ENCODE measurements at regions not wholly inside any gene's neighbourhood (a gene's known extent, or its start where the extent isn't known, plus 50 kb on each side); places are given as distances from the start of the nearest gene placed in this dataset.

DNA sequence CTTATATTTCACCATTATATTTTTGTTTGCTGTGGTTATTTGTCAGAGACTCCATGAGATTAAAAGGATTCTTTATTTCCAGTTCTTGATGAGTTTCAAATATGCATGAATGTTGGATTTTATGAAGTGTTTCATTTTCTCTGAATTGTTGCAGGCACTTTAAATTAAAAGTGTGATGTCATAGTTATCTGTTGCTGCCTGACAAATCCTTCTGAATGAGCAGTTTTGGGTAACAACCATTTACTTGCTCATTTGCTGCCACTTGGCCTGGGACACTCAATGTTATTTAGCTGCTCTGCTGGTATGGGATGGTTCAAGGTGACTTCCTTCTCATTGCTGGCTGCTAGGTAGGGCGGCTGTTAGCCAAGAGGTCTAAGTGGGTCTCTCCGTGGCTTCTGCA is 173.5 kb downstream of the LPIN1 start:
- H3K4me3 ChIP-seq (ENCODE audit: low read depth, low read length): no peak overlapping the region
- no peaks in the 10 kb centered on the region for H3K9me3 ChIP-seq (ENCODE audit: control insufficient read depth, insufficient read depth, low read length)
- H3K27ac ChIP-seq (ENCODE audit: low read depth, low read length): no peak overlapping the region
- no peaks in the 10 kb centered on the region for H3K27me3 ChIP-seq (ENCODE audit: control insufficient read depth, insufficient read depth, low read length)
- WGBS (ENCODE audit: insufficient coverage): 90% methylated on average over 2 of the region's 2 CpGs
- no peak for DNase-seq (ENCODE audit: low read depth in 4 of 6, low spot score in 6 of 6)
- no peaks in the 10 kb centered on the region for H3K36me3 ChIP-seq (ENCODE audit: control insufficient read depth, insufficient read depth, low read length)
- H3K4me1 ChIP-seq (ENCODE audit: control insufficient read depth, insufficient read depth, low read length): no peaks in the 10 kb centered on the region

DNA sequence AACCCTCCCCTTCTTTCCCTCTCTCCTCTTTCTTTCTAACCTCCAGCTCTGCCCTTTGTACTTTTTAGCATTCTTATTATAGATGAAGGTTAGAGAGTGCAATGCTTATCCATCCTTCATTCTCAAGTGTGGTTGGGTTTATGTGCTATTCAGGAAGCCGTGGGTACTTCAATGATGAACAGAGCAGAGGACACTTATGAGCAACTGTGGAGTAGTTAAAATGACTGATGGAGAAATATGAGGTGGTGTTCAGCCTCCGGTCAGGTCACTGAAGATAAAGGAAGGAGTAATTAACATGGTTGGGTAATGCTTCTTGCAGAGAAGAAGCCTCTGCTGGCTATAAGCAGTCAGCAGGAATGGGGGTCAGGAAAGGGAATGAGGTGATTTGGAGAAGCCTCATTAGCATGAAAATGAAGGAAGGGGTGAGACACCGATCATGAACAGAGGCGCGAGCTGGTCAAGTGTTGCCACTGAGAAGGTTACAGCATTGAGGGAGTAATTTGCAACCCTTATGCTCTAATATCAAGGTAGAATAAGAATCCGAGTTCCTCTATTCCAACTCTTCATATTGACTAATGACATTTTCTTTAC is 174.7 kb downstream of the LPIN1 start:
- H3K27ac ChIP-seq (ENCODE audit: low read depth, low read length): no peak overlapping the region
- H3K27me3 ChIP-seq (ENCODE audit: control insufficient read depth, insufficient read depth, low read length): no peaks in the 10 kb centered on the region
- H3K4me3 ChIP-seq (ENCODE audit: low read depth, low read length): no peak overlapping the region
- WGBS (ENCODE audit: insufficient coverage): 46% methylated on average over 2 of the region's 6 CpGs
- no peaks in the 10 kb centered on the region for H3K36me3 ChIP-seq (ENCODE audit: control insufficient read depth, insufficient read depth, low read length)
- no peaks in the 10 kb centered on the region for H3K4me1 ChIP-seq (ENCODE audit: control insufficient read depth, insufficient read depth, low read length)
- DNase-seq (ENCODE audit: low read depth in 4 of 6, low spot score in 6 of 6): peak in 1 of 6 donors; percentile 82
- H3K9me3 ChIP-seq (ENCODE audit: control insufficient read depth, insufficient read depth, low read length): no peaks in the 10 kb centered on the region

DNA sequence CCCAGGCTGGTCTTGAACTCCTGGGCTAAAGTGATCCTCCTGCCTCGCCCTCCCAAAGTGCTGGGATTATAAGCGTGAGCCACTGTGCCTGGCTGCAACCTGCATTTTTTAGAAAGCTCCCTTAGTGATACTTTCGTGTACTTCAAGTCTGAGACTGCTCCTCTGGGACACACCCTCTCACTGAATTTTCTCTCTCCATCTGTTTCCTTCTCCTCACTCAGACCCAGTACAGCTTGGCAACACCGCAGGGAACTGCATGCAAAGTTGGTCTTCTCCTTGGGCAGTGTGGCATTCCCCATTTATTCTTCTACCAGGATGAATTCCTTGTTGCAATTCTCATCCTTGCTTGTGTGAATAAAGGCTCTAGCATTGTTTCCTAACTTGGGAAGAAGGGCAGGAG is 175.9 kb downstream of the LPIN1 start:
- Histone ChIP-seq H3K36me3 (ENCODE audit: control insufficient read depth, insufficient read depth, low read length) (no peaks in the 10 kb centered on the region), H3K4me3 (ENCODE audit: low read depth, low read length) (no peak overlapping the region), H3K4me1 (ENCODE audit: control insufficient read depth, insufficient read depth, low read length) (no peaks in the 10 kb centered on the region), H3K27me3 (ENCODE audit: control insufficient read depth, insufficient read depth, low read length) (no peaks in the 10 kb centered on the region), H3K9me3 (ENCODE audit: control insufficient read depth, insufficient read depth, low read length) (no peaks in the 10 kb centered on the region), H3K27ac (ENCODE audit: low read depth, low read length) (no peak overlapping the region)
- WGBS (ENCODE audit: insufficient coverage): 94% methylated on average over 4 of the region's 4 CpGs
- peak in 1 of 6 donors; percentile 79 for DNase-seq (ENCODE audit: low read depth in 4 of 6, low spot score in 6 of 6)

DNA sequence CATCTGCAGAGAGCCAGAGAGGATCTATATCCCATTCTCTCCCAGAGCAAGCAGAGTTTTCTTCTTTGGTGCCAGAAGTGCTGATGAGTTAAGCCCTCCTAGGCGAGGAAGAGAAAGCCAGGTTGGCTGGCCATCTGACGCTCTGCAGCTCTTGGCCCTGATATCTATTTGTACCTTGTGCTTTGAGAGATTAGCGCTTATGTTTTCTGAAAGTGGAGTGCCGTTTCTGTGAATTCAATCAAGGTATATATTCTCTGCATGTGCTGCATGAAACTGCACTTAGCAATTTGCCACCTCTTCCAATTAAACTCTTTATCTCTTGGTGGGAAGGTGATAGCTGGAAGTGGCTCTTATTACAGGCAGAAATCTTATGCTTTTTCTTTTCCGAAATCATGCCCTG is 177.5 kb downstream of the LPIN1 start:
- Histone ChIP-seq H3K27me3 (ENCODE audit: control insufficient read depth, insufficient read depth, low read length) (no peaks in the 10 kb centered on the region), H3K27ac (ENCODE audit: low read depth, low read length) (no peak overlapping the region), H3K9me3 (ENCODE audit: control insufficient read depth, insufficient read depth, low read length) (no peaks in the 10 kb centered on the region), H3K4me1 (ENCODE audit: control insufficient read depth, insufficient read depth, low read length) (no peaks in the 10 kb centered on the region), H3K36me3 (ENCODE audit: control insufficient read depth, insufficient read depth, low read length) (no peaks in the 10 kb centered on the region), H3K4me3 (ENCODE audit: low read depth, low read length) (no peak overlapping the region)
- DNase-seq (ENCODE audit: low read depth in 4 of 6, low spot score in 6 of 6): peak in 2 of 6 donors; percentile 53 to 68
- WGBS (ENCODE audit: insufficient coverage): 70% methylated on average over 3 of the region's 5 CpGs

DNA sequence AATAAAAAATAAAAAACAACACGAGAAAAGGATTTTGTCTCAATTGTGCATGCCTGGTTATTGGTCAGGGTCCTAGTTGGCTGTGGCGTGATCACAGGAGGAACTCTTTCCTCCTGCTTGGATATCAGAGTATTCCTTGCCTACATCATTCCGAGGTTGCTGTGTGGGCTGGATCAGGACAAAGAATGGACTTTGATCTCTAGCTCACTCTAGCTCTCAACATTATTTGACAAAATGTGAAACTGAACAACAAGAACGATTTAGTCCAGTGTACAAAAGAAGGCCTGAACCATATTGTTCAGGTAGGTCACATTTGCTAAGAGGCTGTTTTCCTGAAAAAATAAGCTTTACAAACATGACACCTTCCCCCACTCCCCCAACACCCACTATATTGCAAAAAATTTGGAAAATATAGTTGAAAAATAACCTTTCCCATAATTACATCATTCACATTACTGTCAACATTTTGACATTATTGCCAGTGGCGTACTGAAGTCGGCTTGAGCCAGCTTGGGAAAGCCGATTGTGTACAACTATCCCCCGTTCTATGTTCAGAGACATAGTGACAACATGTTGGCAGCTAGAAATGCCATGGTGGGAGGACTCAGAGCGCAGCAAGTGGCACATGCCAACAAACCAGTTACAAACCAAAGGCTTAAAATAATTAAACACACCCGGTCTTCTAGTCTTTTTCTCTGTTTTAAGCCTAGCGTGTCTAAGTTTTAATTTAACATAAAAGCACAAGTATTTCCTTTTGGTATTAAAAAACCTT is 179.0 kb downstream of the LPIN1 start:
- DNase-seq (ENCODE audit: low read depth in 4 of 6, low spot score in 6 of 6): peak in 1 of 6 donors; percentile 56
- WGBS (ENCODE audit: insufficient coverage): 93% methylated on average over 5 of the region's 11 CpGs
- Histone ChIP-seq H3K4me1 (ENCODE audit: control insufficient read depth, insufficient read depth, low read length) (peaks cover 4% of the 10 kb centered on the region), H3K27ac (ENCODE audit: low read depth, low read length) (no peak overlapping the region), H3K9me3 (ENCODE audit: control insufficient read depth, insufficient read depth, low read length) (no peaks in the 10 kb centered on the region), H3K27me3 (ENCODE audit: control insufficient read depth, insufficient read depth, low read length) (no peaks in the 10 kb centered on the region), H3K36me3 (ENCODE audit: control insufficient read depth, insufficient read depth, low read length) (no peaks in the 10 kb centered on the region), H3K4me3 (ENCODE audit: low read depth, low read length) (no peak overlapping the region)

DNA sequence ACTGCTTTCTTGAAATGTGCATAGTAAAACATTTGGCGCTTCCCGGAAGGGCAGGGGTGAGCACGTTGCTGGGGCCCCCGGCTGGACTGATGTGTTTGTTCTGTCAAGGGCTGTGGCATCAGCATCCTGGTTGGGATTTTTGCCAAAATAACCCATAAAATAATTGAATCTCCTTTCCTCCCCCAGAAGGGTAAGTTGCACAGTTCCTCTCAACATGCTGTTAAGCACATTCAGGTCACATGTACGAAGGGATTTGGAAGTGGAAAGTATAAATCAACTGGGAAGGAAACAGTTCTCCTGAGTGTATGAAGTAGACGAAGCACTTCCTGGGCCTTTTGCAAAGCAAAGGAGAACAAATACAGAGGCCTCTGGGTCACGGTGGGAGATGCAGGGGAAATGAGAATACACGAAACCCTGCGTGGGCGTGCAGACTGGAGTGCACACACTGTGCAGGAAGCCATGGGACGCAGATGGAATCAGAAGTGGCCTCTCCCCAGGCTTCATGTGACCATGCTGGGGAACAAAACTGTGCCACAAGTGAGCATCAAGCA is 183.9 kb downstream of the LPIN1 start:
- no peak overlapping the region for H3K4me3 ChIP-seq (ENCODE audit: low read depth, low read length)
- no peak overlapping the region for H3K27ac ChIP-seq (ENCODE audit: low read depth, low read length)
- no peaks in the 10 kb centered on the region for H3K27me3 ChIP-seq (ENCODE audit: control insufficient read depth, insufficient read depth, low read length)
- 51% methylated on average over 7 of the region's 11 CpGs for WGBS (ENCODE audit: insufficient coverage)
- H3K36me3 ChIP-seq (ENCODE audit: control insufficient read depth, insufficient read depth, low read length): no peaks in the 10 kb centered on the region
- no peaks in the 10 kb centered on the region for H3K9me3 ChIP-seq (ENCODE audit: control insufficient read depth, insufficient read depth, low read length)
- H3K4me1 ChIP-seq (ENCODE audit: control insufficient read depth, insufficient read depth, low read length): peaks cover 9% of the 10 kb centered on the region
- DNase-seq (ENCODE audit: low read depth in 4 of 6, low spot score in 6 of 6): peak in 1 of 6 donors; percentile 37

DNA sequence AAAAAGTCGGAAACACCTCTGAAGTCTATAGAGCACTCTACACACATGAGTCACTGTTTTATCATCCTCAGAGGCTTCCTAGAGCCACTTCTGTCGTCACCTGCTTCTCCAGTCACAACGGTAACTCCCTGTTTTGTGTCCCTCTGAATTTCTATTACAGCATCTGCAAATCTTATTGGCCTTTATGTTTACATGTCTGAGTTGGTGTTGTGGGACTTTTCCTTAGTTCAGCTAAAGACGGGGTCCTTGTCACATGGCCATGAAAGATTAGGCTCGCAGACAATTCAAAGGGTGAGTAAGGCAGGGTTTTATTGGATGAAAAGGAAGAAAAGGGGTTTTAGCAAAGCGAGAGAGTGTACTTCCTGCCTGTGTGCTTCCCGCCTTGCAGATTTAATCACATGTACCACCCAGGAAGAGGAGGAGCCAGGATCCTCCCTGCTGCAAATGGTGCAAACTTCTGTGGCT is 185.6 kb downstream of the LPIN1 start:
- Histone ChIP-seq H3K9me3 (ENCODE audit: control insufficient read depth, insufficient read depth, low read length) (no peaks in the 10 kb centered on the region), H3K27me3 (ENCODE audit: control insufficient read depth, insufficient read depth, low read length) (no peaks in the 10 kb centered on the region), H3K27ac (ENCODE audit: low read depth, low read length) (no peak overlapping the region), H3K4me1 (ENCODE audit: control insufficient read depth, insufficient read depth, low read length) (peaks cover 9% of the 10 kb centered on the region), H3K4me3 (ENCODE audit: low read depth, low read length) (no peak overlapping the region), H3K36me3 (ENCODE audit: control insufficient read depth, insufficient read depth, low read length) (no peaks in the 10 kb centered on the region)
- no peak for DNase-seq (ENCODE audit: low read depth in 4 of 6, low spot score in 6 of 6)
- WGBS (ENCODE audit: insufficient coverage): 61% methylated on average over 2 of the region's 7 CpGs

DNA sequence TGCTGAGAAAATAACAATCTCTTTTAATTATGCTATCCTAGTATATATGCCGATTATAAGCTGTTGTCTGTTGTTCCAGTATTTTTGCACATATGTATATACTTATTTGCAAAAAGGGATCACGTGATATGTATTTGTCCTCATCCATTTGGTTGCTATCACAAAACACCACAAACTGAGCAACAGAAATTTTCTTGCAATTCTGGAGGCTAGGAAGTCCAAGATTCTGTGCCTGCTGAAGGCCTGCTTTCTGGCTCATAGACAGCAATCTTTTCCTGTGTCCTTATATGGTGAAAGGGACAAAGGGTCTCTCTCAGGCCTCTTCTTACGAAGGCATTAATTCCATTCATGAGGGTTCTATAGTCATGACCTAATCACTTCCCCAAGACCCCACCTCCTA is 186.5 kb downstream of the LPIN1 start:
- Histone ChIP-seq H3K4me1 (ENCODE audit: control insufficient read depth, insufficient read depth, low read length) (peaks cover 9% of the 10 kb centered on the region), H3K27ac (ENCODE audit: low read depth, low read length) (no peak overlapping the region), H3K36me3 (ENCODE audit: control insufficient read depth, insufficient read depth, low read length) (no peaks in the 10 kb centered on the region), H3K4me3 (ENCODE audit: low read depth, low read length) (no peak overlapping the region), H3K9me3 (ENCODE audit: control insufficient read depth, insufficient read depth, low read length) (no peaks in the 10 kb centered on the region), H3K27me3 (ENCODE audit: control insufficient read depth, insufficient read depth, low read length) (no peaks in the 10 kb centered on the region)
- no CpG with 5 or more reads among the region's 3 CpGs for WGBS (ENCODE audit: insufficient coverage)
- no peak for DNase-seq (ENCODE audit: low read depth in 4 of 6, low spot score in 6 of 6)

DNA sequence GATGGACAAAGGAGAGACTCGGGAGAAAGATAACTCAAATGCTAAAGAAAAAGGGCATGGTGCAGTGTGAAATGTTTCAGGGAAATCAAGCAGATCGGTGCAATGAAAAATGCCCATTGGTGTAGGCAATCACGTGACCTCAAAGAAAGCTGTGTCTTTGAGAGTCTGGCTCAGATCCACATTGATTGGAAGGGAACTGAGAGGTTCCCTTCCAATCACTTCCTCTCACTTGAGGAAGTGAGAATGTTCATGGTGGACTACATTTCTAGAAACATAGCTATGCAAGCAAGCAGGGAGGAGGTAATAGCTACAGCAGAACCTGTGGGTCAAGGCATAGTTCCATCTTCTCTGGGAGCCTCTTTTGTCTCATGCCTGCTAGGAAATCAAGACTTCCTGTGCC is 187.4 kb downstream of the LPIN1 start:
- H3K4me1 ChIP-seq (ENCODE audit: control insufficient read depth, insufficient read depth, low read length): peaks cover 9% of the 10 kb centered on the region
- no peak for DNase-seq (ENCODE audit: low read depth in 4 of 6, low spot score in 6 of 6)
- 92% methylated on average over 3 of the region's 3 CpGs for WGBS (ENCODE audit: insufficient coverage)

DNA sequence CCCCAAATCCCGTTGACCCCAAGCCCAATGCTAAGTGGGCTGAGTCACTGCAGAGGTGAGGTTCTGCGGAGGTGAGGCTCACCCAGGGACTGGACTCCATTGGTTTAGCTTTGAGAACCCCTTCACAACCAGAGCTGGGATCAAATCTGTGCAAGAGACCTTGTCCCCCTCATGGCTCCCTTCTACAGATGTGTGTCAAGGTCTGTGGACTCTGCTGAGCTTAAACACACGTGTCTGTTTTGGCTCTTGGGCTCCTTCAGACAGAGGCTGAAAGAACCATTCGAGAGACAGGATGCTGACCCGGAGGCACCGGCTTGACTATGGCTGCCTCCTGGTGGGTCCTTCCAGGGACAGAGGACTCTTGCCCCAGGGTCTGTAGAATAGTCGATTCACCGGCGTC is 190.3 kb downstream of the LPIN1 start:
- DNase-seq (ENCODE audit: low read depth in 4 of 6, low spot score in 6 of 6): no peak
- Histone ChIP-seq H3K9me3 (ENCODE audit: control insufficient read depth, insufficient read depth, low read length) (no peaks in the 10 kb centered on the region), H3K4me1 (ENCODE audit: control insufficient read depth, insufficient read depth, low read length) (no peaks in the 10 kb centered on the region), H3K4me3 (ENCODE audit: low read depth, low read length) (no peak overlapping the region), H3K27ac (ENCODE audit: low read depth, low read length) (no peak overlapping the region), H3K27me3 (ENCODE audit: control insufficient read depth, insufficient read depth, low read length) (no peaks in the 10 kb centered on the region), H3K36me3 (ENCODE audit: control insufficient read depth, insufficient read depth, low read length) (no peaks in the 10 kb centered on the region)
- 81% methylated on average over 6 of the region's 9 CpGs for WGBS (ENCODE audit: insufficient coverage)

More for the DNA sequence above, 187.4 kb downstream of the LPIN1 start:
- Histone ChIP-seq H3K4me3 (ENCODE audit: low read depth, low read length) (no peak overlapping the region), H3K27me3 (ENCODE audit: control insufficient read depth, insufficient read depth, low read length) (no peaks in the 10 kb centered on the region), H3K27ac (ENCODE audit: low read depth, low read length) (no peak overlapping the region), H3K9me3 (ENCODE audit: control insufficient read depth, insufficient read depth, low read length) (no peaks in the 10 kb centered on the region), H3K36me3 (ENCODE audit: control insufficient read depth, insufficient read depth, low read length) (no peaks in the 10 kb centered on the region)
